HCT116 (cell line): ENCODE measurements at regions not wholly inside any gene's neighbourhood (a gene's known extent, or its start where the extent isn't known, plus 50 kb on each side); places are given as distances from the start of the nearest gene placed in this dataset.

Experiments
- ATAC-seq: fragments of 200-7000 bp; cut with Tn5 transposase; 2 replicates; pipeline ENCODE4 v1.9.1; 2020; ENCODE audit warnings: mild to moderate bottlenecking, moderate library complexity
- BruUV-seq: library from RNA; stranded (reverse); fragments of 400-500 nt; replicated peaks from 2 replicates; lab custom pipeline; 2021; lab: Mats Ljungman, UMichigan
- CTCF ChIA-PET: fragments of 300-600 bp; sonication (Branson Sonifier 250); formaldehyde crosslinking; loops from one replicate; lab custom pipeline; 2021; ENCODE audit warnings: antibody characterized with exemption; lab: Charles Lee
- POLR2A ChIA-PET: fragments of 300-600, 350-600 bp; sonication (Branson Sonifier 250); formaldehyde crosslinking; loops from one replicate; lab custom pipeline; 2021; ENCODE audit warnings: antibody characterized with exemption; lab: Charles Lee
- RAD21 ChIA-PET, 2 experiments: fragments of 300-600 bp; sonication (Branson Sonifier 250); formaldehyde crosslinking; loops; one replicate each; lab custom pipeline; 2023; ENCODE audit warnings: low total read pairs in 2 of 2; ENCODE audit not compliant: uncharacterized antibody in 2 of 2, unreplicated experiment in 2 of 2, low non-redundant PET in 1 of 2; lab: Charles Lee
- DNase-seq: peaks from one replicate; pipeline ENCODE4 v3.0.0-alpha.2; 2010; ENCODE audit warnings: low read depth, low spot score
- H2AFZ ChIP-seq: fragments of 200-600 bp; shearing (Covaris generic), sonication (generic); 2 replicates; pipeline ENCODE4 v1.6.1; 2017; ENCODE audit warnings: low read depth, mixed run types, mixed read lengths, antibody characterized with exemption, low read length; ENCODE audit not compliant: poor library complexity, severe bottlenecking
- H3K27ac ChIP-seq: 2 replicates; pipeline ENCODE4 v1.5.1; 2012; ENCODE audit warnings: low read depth, low read length
- H3K27me3 ChIP-seq: fragments of 200-600 bp; sonication (generic); 2 replicates; pipeline ENCODE4 v1.6.1; 2016; ENCODE audit warnings: mixed run types, low read length, mixed read lengths; ENCODE audit not compliant: insufficient read depth
- H3K36me3 ChIP-seq, 2 experiments: fragments of 200-500 bp in 1 of 2; fragments of 200-600 bp in 1 of 2; sonication (Bioruptor generic) in 1 of 2; sonication (generic) in 1 of 2; 2 replicates each; pipeline versions ENCODE4 v1.5.1 to v1.6.1; 2014 to 2016; ENCODE audit warnings: low read length in 2 of 2, inconsistent platforms in 1 of 2, mixed read lengths in 1 of 2, mixed run types in 1 of 2; ENCODE audit not compliant: insufficient read depth in 2 of 2, control insufficient read depth in 1 of 2
- H3K4me1 ChIP-seq, 2 experiments: fragments of 200-600 bp in 1 of 2; sonication (generic) in 1 of 2; 2 replicates each; pipeline versions ENCODE4 v1.5.1 to v1.6.1; 2012 to 2017; ENCODE audit warnings: low read length in 2 of 2, inconsistent platforms in 1 of 2, mild to moderate bottlenecking in 1 of 2, mixed read lengths in 1 of 2, mixed run types in 1 of 2, moderate library complexity in 1 of 2; ENCODE audit not compliant: insufficient read depth in 2 of 2, control insufficient read depth in 1 of 2
- H3K4me2 ChIP-seq: fragments of 200-600 bp; sonication (generic); 2 replicates; pipeline ENCODE4 v1.6.1; 2017; ENCODE audit warnings: mixed run types, low read length, mixed read lengths
- H3K4me3 ChIP-seq, 2 experiments: fragments of 200-600 bp in 1 of 2; sonication (generic) in 1 of 2; replicated peaks in 1 of 2; 2 replicates each; pipeline ENCODE4 v1.5.1; 2011 to 2016; ENCODE audit warnings: low read length in 2 of 2, control low read depth in 1 of 2, low read depth in 1 of 2, mild to moderate bottlenecking in 1 of 2, mixed read lengths in 1 of 2, mixed run types in 1 of 2
- H3K79me2 ChIP-seq: fragments of 200-600 bp; sonication (generic); 2 replicates; pipeline ENCODE4 v1.6.1; 2017; ENCODE audit warnings: mild to moderate bottlenecking, mixed run types, low read length, moderate library complexity, mixed read lengths; ENCODE audit not compliant: insufficient read depth
- H3K9ac ChIP-seq: fragments of 200-600 bp; sonication (generic); 2 replicates; pipeline ENCODE4 v1.6.1; 2016; ENCODE audit warnings: low read length, mixed read lengths
- H3K9me2 ChIP-seq: fragments of 200-600 bp; sonication (generic), shearing (Covaris generic); 2 replicates; pipeline ENCODE4 v1.6.1; 2017; ENCODE audit warnings: mixed run types, mild to moderate bottlenecking, moderate library complexity; ENCODE audit not compliant: insufficient read depth
- H3K9me3 ChIP-seq, 2 experiments: fragments of 200-500 bp in 1 of 2; fragments of 200-600 bp in 1 of 2; sonication (Bioruptor generic) in 1 of 2; sonication (generic) in 1 of 2; 2 replicates each; pipeline ENCODE4 v1.6.1; 2014 to 2017; ENCODE audit warnings: low read length in 2 of 2, mixed read lengths in 2 of 2, inconsistent platforms in 1 of 2, low read depth in 1 of 2, mild to moderate bottlenecking in 1 of 2, mixed run types in 1 of 2, moderate library complexity in 1 of 2; ENCODE audit not compliant: control insufficient read depth in 1 of 2, insufficient read depth in 1 of 2
- H4K20me1 ChIP-seq: fragments of 200-600 bp; sonication (generic), shearing (Covaris generic); 2 replicates; pipeline ENCODE4 v1.6.1; 2017; ENCODE audit warnings: mixed run types, mild to moderate bottlenecking, moderate library complexity; ENCODE audit not compliant: insufficient read depth
- ATF3 ChIP-seq: IDR thresholded peaks from 2 replicates; pipeline ENCODE4 v1.6.1; 2012
- CBX3 ChIP-seq: IDR thresholded peaks from 2 replicates; pipeline ENCODE4 v1.6.1; 2012; ENCODE audit warnings: low read depth
- CEBPB ChIP-seq: IDR thresholded peaks from 2 replicates; pipeline ENCODE4 v1.6.1; 2012; ENCODE audit warnings: low read depth
- ELF1 ChIP-seq: IDR thresholded peaks from 2 replicates; pipeline ENCODE4 v1.6.1; 2012; ENCODE audit warnings: low read depth, borderline replicate concordance
- EZH2 ChIP-seq: fragments of 200-600 bp; sonication (generic); IDR thresholded peaks from 2 replicates; pipeline ENCODE4 v1.6.1; 2017; ENCODE audit warnings: antibody characterized with exemption, mixed run types
- EZH2phosphoT487 ChIP-seq: fragments of 200-600 bp; IDR thresholded peaks from 2 replicates; pipeline ENCODE4 v1.6.1; 2018; ENCODE audit warnings: antibody characterized with exemption, borderline replicate concordance
- FOSL1 ChIP-seq: IDR thresholded peaks from 2 replicates; pipeline ENCODE4 v1.6.1; 2012; ENCODE audit warnings: low read depth
- JUND ChIP-seq: IDR thresholded peaks from 2 replicates; pipeline ENCODE4 v1.6.1; 2012
- MAX ChIP-seq: IDR thresholded peaks from 2 replicates; pipeline ENCODE4 v1.6.1; 2012
- POLR2AphosphoS5 ChIP-seq: IDR thresholded peaks from 2 replicates; pipeline ENCODE4 v1.6.1; 2011; ENCODE audit warnings: mild to moderate bottlenecking, low read depth, low read length, moderate library complexity
- RAD21 ChIP-seq: IDR thresholded peaks from 2 replicates; pipeline ENCODE4 v1.6.1; 2012; ENCODE audit warnings: low read depth, mild to moderate bottlenecking
- REST ChIP-seq: IDR thresholded peaks from 2 replicates; pipeline ENCODE4 v1.6.1; 2012; ENCODE audit warnings: low read depth
- SP1 ChIP-seq: IDR thresholded peaks from 2 replicates; pipeline ENCODE4 v1.6.1; 2012; ENCODE audit warnings: low read depth
- SRF ChIP-seq: IDR thresholded peaks from 2 replicates; pipeline ENCODE4 v1.6.1; 2012; ENCODE audit warnings: low read depth
- YY1 ChIP-seq: IDR thresholded peaks from 2 replicates; pipeline ENCODE4 v1.6.1; 2011; ENCODE audit warnings: low read length, low read depth, moderate library complexity, mild to moderate bottlenecking; ENCODE audit not compliant: insufficient replicate concordance; ENCODE audit errors: extremely low read depth
- ZBTB33 ChIP-seq: IDR thresholded peaks from 2 replicates; pipeline ENCODE4 v1.6.1; 2011; ENCODE audit warnings: mild to moderate bottlenecking, low read length, moderate library complexity; ENCODE audit not compliant: insufficient replicate concordance; ENCODE audit errors: extremely low read depth
- ZFX ChIP-seq: fragments of 450-650 bp; IDR thresholded peaks from 2 replicates; pipeline ENCODE4 v1.6.1; 2017
- intact Hi-C: fragments of 100-400 bp; cut with micrococcal nuclease; formaldehyde crosslinking; loops from 2 replicates; pipeline ENCODE4 v1.10.0; 2022
- TF ChIP-seq, protein P1 (sequence below), 3 experiments: fragments of 200-600 bp in 1 of 3; sonication (generic) in 1 of 3; IDR thresholded peaks in 2 of 3; conservative IDR thresholded peaks in 1 of 3; 2 replicates each; pipeline ENCODE4 v1.5.1; 2012 to 2017; ENCODE audit warnings: low read depth in 2 of 3, low read length in 2 of 3, antibody characterized with exemption in 1 of 3, borderline replicate concordance in 1 of 3, control low read depth in 1 of 3, mild to moderate bottlenecking in 1 of 3, mixed read lengths in 1 of 3, mixed run types in 1 of 3, moderate library complexity in 1 of 3; ENCODE audit not compliant: insufficient read depth in 1 of 3

DNA sequence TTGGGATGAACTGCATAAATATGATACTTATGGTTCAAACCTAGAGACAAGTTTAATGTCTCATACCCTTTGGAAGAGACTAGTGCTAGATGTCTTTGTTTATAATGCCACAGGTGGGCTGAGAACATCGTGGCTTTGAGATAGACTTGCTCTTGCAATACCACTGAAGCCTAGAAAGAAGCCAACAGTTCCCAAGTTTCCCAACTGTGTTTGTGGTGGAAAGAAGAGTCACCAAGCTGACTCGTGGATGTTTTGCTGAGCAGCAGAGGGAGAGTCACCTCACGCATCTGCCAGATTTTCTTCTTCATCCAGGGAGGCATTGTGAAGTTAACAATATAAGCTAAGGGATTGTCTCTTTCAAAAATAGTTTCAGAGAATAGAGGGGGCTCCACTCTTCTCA, 1076.2 kb downstream of the C4orf33 start:
- no peak overlapping the region for H3K4me3 ChIP-seq
- no peaks in the 10 kb centered on the region for H3K79me2 ChIP-seq
- intact Hi-C loops, result no loop called here
- RAD21 ChIA-PET, result no interaction called here
- no peak overlapping the region for H3K4me2 ChIP-seq
- no TSS peak for BruUV-seq
- no peak overlapping the region for H3K27ac ChIP-seq
- DNase-seq (no peak), ATAC-seq (no peak)
- CTCF ChIA-PET, result no interaction called here
- no peaks in the 10 kb centered on the region for H3K4me1 ChIP-seq
- no peak for TF ChIP-seq CEBPB
- TF ChIP-seq EZH2phosphoT487, result no peak
- no peak for TF ChIP-seq JUND
- TF ChIP-seq CBX3, result no peak
- TF ChIP-seq SP1, result no peak
- TF ChIP-seq POLR2AphosphoS5, result no peak
- TF ChIP-seq ZFX, result no peak
- TF ChIP-seq FOSL1, result no peak
- no peak for TF ChIP-seq ZBTB33
- no peak for TF ChIP-seq ELF1
- TF ChIP-seq, protein P1, sequence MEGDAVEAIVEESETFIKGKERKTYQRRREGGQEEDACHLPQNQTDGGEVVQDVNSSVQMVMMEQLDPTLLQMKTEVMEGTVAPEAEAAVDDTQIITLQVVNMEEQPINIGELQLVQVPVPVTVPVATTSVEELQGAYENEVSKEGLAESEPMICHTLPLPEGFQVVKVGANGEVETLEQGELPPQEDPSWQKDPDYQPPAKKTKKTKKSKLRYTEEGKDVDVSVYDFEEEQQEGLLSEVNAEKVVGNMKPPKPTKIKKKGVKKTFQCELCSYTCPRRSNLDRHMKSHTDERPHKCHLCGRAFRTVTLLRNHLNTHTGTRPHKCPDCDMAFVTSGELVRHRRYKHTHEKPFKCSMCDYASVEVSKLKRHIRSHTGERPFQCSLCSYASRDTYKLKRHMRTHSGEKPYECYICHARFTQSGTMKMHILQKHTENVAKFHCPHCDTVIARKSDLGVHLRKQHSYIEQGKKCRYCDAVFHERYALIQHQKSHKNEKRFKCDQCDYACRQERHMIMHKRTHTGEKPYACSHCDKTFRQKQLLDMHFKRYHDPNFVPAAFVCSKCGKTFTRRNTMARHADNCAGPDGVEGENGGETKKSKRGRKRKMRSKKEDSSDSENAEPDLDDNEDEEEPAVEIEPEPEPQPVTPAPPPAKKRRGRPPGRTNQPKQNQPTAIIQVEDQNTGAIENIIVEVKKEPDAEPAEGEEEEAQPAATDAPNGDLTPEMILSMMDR (IDR thresholded peaks at IDR 0.05 in 2 of 3, conservative IDR thresholded peaks at IDR 0.05 in 1 of 3; ENCODE audit: borderline replicate concordance in 1 of 3, insufficient read depth in 1 of 3, low read depth in 2 of 3, low read length in 2 of 3), result no peak
- TF ChIP-seq YY1, result no peak
- TF ChIP-seq ATF3, result no peak
- no peak for TF ChIP-seq SRF
- TF ChIP-seq RAD21, result no peak
- no peak for TF ChIP-seq EZH2
- TF ChIP-seq MAX, result no peak
- TF ChIP-seq REST, result no peak
- H3K9me2 ChIP-seq, result no peaks in the 10 kb centered on the region
- no peaks in the 10 kb centered on the region for H3K9me3 ChIP-seq
- H2AFZ ChIP-seq, result no peak overlapping the region
- no peak overlapping the region for H3K9ac ChIP-seq
- no peaks in the 10 kb centered on the region for H3K27me3 ChIP-seq
- POLR2A ChIA-PET, result no interaction called here
- no peaks in the 10 kb centered on the region for H3K36me3 ChIP-seq
- H4K20me1 ChIP-seq, result no peaks in the 10 kb centered on the region
